SK-N-SH (cell line): ENCODE measurements at regions not wholly inside any gene's neighbourhood (a gene's known extent, or its start where the extent isn't known, plus 50 kb on each side); places are given as distances from the start of the nearest gene placed in this dataset.

Experiments used
- CTCF ChIA-PET: fragments of 300-600, 350-600 bp; formaldehyde crosslinking; extraction: SDS; loops from one replicate; lab custom pipeline; 2021; lab: Yijun Ruan, JAX
- POLR2A ChIA-PET: fragments of 350-600 bp; sonication (Branson Sonifier 250); formaldehyde crosslinking; extraction: SDS; loops from one replicate; lab custom pipeline; 2020; ENCODE audit warnings: antibody characterized with exemption, inconsistent platforms; lab: Yijun Ruan, JAX
- DNase-seq: peaks from one replicate; pipeline ENCODE4 v3.0.0; 2012
- H2AFZ ChIP-seq: fragments of 200-600 bp; sonication (generic); 2 replicates; pipeline ENCODE4 v1.8.1; 2016; ENCODE audit warnings: antibody characterized with exemption, mild to moderate bottlenecking, low read depth
- H3F3A ChIP-seq: fragments of 200-600 bp; sonication (generic); replicated peaks from 2 replicates; pipeline ENCODE3; 2016; ENCODE audit warnings: antibody characterized with exemption, mild to moderate bottlenecking; ENCODE audit not compliant: insufficient read depth
- H3K27ac ChIP-seq, 2 experiments: fragments of 200-500 bp in 1 of 2; fragments of 200-600 bp in 1 of 2; sonication (Bioruptor generic) in 1 of 2; sonication (generic), shearing (Covaris generic) in 1 of 2; 2 replicates each; pipeline versions ENCODE4 v1.5.1 to v1.6.1; 2014 to 2016; ENCODE audit warnings: low read depth in 2 of 2, inconsistent platforms in 1 of 2, low read length in 1 of 2, mild to moderate bottlenecking in 1 of 2, mixed read lengths in 1 of 2
- H3K27me3 ChIP-seq: fragments of 200-600 bp; sonication (generic), shearing (Covaris generic); 2 replicates; pipeline ENCODE4 v1.6.1; 2016; ENCODE audit warnings: mixed run types; ENCODE audit not compliant: insufficient read depth
- H3K36me3 ChIP-seq, 2 experiments: fragments of 200-500 bp in 1 of 2; fragments of 200-600 bp in 1 of 2; sonication (Bioruptor generic) in 1 of 2; sonication (generic) in 1 of 2; replicated peaks in 1 of 2; 2 replicates each; pipeline versions ENCODE3 to v1.5.1; 2014 to 2016; ENCODE audit warnings: low read length in 1 of 2, mild to moderate bottlenecking in 1 of 2; ENCODE audit not compliant: insufficient read depth in 2 of 2, control insufficient read depth in 1 of 2
- H3K4me1 ChIP-seq, 2 experiments: fragments of 200-500 bp in 1 of 2; fragments of 200-600 bp in 1 of 2; sonication (Bioruptor generic) in 1 of 2; sonication (generic), shearing (Covaris generic) in 1 of 2; 2 replicates each; pipeline versions ENCODE4 v1.5.1 to v1.6.1; 2014 to 2016; ENCODE audit warnings: low read depth in 1 of 2, low read length in 1 of 2, mixed run types in 1 of 2; ENCODE audit not compliant: insufficient read depth in 2 of 2, control insufficient read depth in 1 of 2
- H3K4me2 ChIP-seq: fragments of 200-600 bp; sonication (generic), shearing (Covaris generic); 2 replicates; pipeline ENCODE4 v1.6.1; 2017; ENCODE audit warnings: mixed run types
- H3K4me3 ChIP-seq, 2 experiments: fragments of 200-500 bp in 1 of 2; fragments of 200-600 bp in 1 of 2; sonication (Bioruptor generic) in 1 of 2; sonication (generic), shearing (Covaris generic) in 1 of 2; 2 replicates each; pipeline versions ENCODE4 v1.5.1 to v1.8.1; 2014 to 2016; ENCODE audit warnings: low read depth in 2 of 2, inconsistent platforms in 1 of 2, low read length in 1 of 2, mild to moderate bottlenecking in 1 of 2, mixed read lengths in 1 of 2, moderate library complexity in 1 of 2
- H3K79me2 ChIP-seq: fragments of 200-600 bp; sonication (generic); 2 replicates; pipeline ENCODE4 v1.8.1; 2017; ENCODE audit warnings: mild to moderate bottlenecking; ENCODE audit not compliant: insufficient read depth
- H3K9ac ChIP-seq: fragments of 200-600 bp; sonication (generic); 2 replicates; pipeline ENCODE4 v1.6.1; 2017; ENCODE audit warnings: mixed run types
- H3K9me2 ChIP-seq: fragments of 200-600 bp; sonication (generic); 2 replicates; pipeline ENCODE4 v1.6.1; 2017; ENCODE audit warnings: mixed run types
- H3K9me3 ChIP-seq: fragments of 200-600 bp; sonication (generic); 2 replicates; pipeline ENCODE4 v1.6.1; 2017; ENCODE audit warnings: mixed run types, mild to moderate bottlenecking, moderate library complexity
- H4K20me1 ChIP-seq: fragments of 200-600 bp; sonication (generic); 2 replicates; pipeline ENCODE4 v1.6.1; 2017; ENCODE audit warnings: mild to moderate bottlenecking, mixed run types; ENCODE audit not compliant: insufficient read depth
- CHD2 ChIP-seq: fragments of 150-350 bp; IDR thresholded peaks from 2 replicates; pipeline ENCODE4 v1.6.1; 2018; ENCODE audit warnings: low read length; ENCODE audit not compliant: partially characterized antibody
- ELF1 ChIP-seq: IDR thresholded peaks from 2 replicates; pipeline ENCODE4 v1.4.0; 2012
- EP300 ChIP-seq, 2 experiments: IDR thresholded peaks; 2 replicates each; pipeline versions ENCODE4 v1.4.0 to v1.6.1; 2012; ENCODE audit warnings: borderline replicate concordance in 1 of 2, low read depth in 1 of 2, low read length in 1 of 2
- EZH2phosphoT487 ChIP-seq: fragments of 200-600 bp; sonication (generic); IDR thresholded peaks from 2 replicates; pipeline ENCODE4 v1.6.1; 2017; ENCODE audit warnings: low read depth, mixed run types, mild to moderate bottlenecking, antibody characterized with exemption, moderate library complexity, borderline replicate concordance
- FOSL2 ChIP-seq: IDR thresholded peaks from 2 replicates; pipeline ENCODE4 v1.4.0; 2012; ENCODE audit warnings: low read depth, mild to moderate bottlenecking, moderate library complexity, borderline replicate concordance
- GABPA ChIP-seq: IDR thresholded peaks from 2 replicates; pipeline ENCODE4 v1.4.0; 2012; ENCODE audit warnings: low read depth, mild to moderate bottlenecking
- GATA2 ChIP-seq: sonication (generic); formaldehyde crosslinking; IDR thresholded peaks from 2 replicates; pipeline ENCODE4 v1.5.0; 2020; ENCODE audit warnings: mild to moderate bottlenecking, missing genetic modification reagents
- NFIC ChIP-seq: IDR thresholded peaks from 2 replicates; pipeline ENCODE4 v1.4.0; 2012; ENCODE audit warnings: borderline replicate concordance
- RAD21 ChIP-seq: IDR thresholded peaks from 2 replicates; pipeline ENCODE4 v1.6.1; 2012; ENCODE audit warnings: mild to moderate bottlenecking, low read length
- RFX5 ChIP-seq: IDR thresholded peaks from 2 replicates; pipeline ENCODE4 v1.6.1; 2012; ENCODE audit warnings: mild to moderate bottlenecking, improper control_type of control experiment, low read length
- RXRA ChIP-seq: IDR thresholded peaks from 2 replicates; pipeline ENCODE4 v1.4.0; 2012; ENCODE audit warnings: low read depth, mild to moderate bottlenecking, borderline replicate concordance
- SMC3 ChIP-seq: IDR thresholded peaks from 2 replicates; pipeline ENCODE4 v1.6.1; 2012; ENCODE audit warnings: low read depth, low read length, improper control_type of control experiment
- TAF1 ChIP-seq: IDR thresholded peaks from 2 replicates; pipeline ENCODE4 v1.6.1; 2012; ENCODE audit warnings: low read depth, mild to moderate bottlenecking, low read length, moderate library complexity, borderline replicate concordance
- WGBS: methylation state at CpG from one replicate; pipeline ENCODE4 v1.1.6; 2017; ENCODE audit warnings: low lambda C conversion rate; 5-methylcytosine and 5-hydroxymethylcytosine counted together
- TF ChIP-seq, protein P1 (sequence below): IDR thresholded peaks from 2 replicates; pipeline ENCODE4 v1.4.0; 2012; ENCODE audit warnings: low read depth, borderline replicate concordance
- TF ChIP-seq, protein P2 (sequence below): IDR thresholded peaks from 2 replicates; pipeline ENCODE4 v1.4.0; 2012; ENCODE audit warnings: low read depth, borderline replicate concordance
- TF ChIP-seq, protein P3 (sequence below): IDR thresholded peaks from 2 replicates; pipeline ENCODE4 v1.6.1; 2012; ENCODE audit warnings: mild to moderate bottlenecking, low read depth, low read length, moderate library complexity
- TF ChIP-seq, protein P4 (sequence below): fragments of 150-350 bp; IDR thresholded peaks from 2 replicates; pipeline ENCODE4 v1.6.1; 2016; ENCODE audit warnings: mild to moderate bottlenecking, low read depth, low read length
- TF ChIP-seq, protein P5 (sequence below): fragments of 200-600 bp; sonication (generic); IDR thresholded peaks from 2 replicates; pipeline ENCODE4 v1.6.1; 2017; ENCODE audit warnings: antibody characterized with exemption, mild to moderate bottlenecking, moderate library complexity
- TF ChIP-seq, protein P6 (sequence below): fragments of 150-350 bp; IDR thresholded peaks from 2 replicates; pipeline ENCODE4 v1.6.1; 2017; ENCODE audit warnings: antibody characterized with exemption, low read length, low read depth, borderline replicate concordance

DNA sequence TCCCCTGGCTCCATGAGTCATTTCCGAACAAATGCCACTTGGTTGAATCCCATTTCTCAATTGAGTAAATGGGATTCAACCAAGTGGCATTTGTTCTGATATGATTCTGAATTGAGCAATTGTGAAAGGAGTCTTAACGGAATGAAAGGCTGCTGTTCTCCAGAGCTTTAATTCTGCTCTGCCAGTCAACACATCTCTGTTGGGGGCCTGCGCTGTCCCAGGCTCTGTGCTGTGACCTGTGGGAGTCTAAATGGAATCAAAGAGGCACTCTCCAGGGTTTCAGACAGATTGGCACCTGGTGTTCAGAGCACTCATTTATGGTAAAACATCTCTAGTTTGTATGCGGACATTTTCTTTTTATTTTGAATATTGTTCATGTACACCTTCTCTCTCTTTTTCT is 126.2 kb downstream of the WSCD1 start:
- no peaks in the 10 kb centered on the region for H3K36me3 ChIP-seq
- H3K79me2 ChIP-seq = no peaks in the 10 kb centered on the region
- WGBS = 39% methylated on average over 4 of the region's 4 CpGs
- H3K4me2 ChIP-seq = no peak overlapping the region
- ChIA-PET POLR2A (no interaction called here), CTCF (no interaction called here)
- H3K4me3 ChIP-seq = no peak overlapping the region
- H3K9ac ChIP-seq = no peak overlapping the region
- H4K20me1 ChIP-seq = no peaks in the 10 kb centered on the region
- TF ChIP-seq, protein P1, sequence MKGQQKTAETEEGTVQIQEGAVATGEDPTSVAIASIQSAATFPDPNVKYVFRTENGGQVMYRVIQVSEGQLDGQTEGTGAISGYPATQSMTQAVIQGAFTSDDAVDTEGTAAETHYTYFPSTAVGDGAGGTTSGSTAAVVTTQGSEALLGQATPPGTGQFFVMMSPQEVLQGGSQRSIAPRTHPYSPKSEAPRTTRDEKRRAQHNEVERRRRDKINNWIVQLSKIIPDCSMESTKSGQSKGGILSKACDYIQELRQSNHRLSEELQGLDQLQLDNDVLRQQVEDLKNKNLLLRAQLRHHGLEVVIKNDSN = no peak
- no peak for TF ChIP-seq EZH2phosphoT487
- TF ChIP-seq, protein P2, sequence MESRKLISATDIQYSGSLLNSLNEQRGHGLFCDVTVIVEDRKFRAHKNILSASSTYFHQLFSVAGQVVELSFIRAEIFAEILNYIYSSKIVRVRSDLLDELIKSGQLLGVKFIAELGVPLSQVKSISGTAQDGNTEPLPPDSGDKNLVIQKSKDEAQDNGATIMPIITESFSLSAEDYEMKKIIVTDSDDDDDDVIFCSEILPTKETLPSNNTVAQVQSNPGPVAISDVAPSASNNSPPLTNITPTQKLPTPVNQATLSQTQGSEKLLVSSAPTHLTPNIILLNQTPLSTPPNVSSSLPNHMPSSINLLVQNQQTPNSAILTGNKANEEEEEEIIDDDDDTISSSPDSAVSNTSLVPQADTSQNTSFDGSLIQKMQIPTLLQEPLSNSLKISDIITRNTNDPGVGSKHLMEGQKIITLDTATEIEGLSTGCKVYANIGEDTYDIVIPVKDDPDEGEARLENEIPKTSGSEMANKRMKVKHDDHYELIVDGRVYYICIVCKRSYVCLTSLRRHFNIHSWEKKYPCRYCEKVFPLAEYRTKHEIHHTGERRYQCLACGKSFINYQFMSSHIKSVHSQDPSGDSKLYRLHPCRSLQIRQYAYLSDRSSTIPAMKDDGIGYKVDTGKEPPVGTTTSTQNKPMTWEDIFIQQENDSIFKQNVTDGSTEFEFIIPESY = no peak
- TF ChIP-seq ELF1 = no peak
- TF ChIP-seq GATA2 (CRISPR knock-in tag) = no peak
- no peak for TF ChIP-seq GABPA
- TF ChIP-seq, protein P3, sequence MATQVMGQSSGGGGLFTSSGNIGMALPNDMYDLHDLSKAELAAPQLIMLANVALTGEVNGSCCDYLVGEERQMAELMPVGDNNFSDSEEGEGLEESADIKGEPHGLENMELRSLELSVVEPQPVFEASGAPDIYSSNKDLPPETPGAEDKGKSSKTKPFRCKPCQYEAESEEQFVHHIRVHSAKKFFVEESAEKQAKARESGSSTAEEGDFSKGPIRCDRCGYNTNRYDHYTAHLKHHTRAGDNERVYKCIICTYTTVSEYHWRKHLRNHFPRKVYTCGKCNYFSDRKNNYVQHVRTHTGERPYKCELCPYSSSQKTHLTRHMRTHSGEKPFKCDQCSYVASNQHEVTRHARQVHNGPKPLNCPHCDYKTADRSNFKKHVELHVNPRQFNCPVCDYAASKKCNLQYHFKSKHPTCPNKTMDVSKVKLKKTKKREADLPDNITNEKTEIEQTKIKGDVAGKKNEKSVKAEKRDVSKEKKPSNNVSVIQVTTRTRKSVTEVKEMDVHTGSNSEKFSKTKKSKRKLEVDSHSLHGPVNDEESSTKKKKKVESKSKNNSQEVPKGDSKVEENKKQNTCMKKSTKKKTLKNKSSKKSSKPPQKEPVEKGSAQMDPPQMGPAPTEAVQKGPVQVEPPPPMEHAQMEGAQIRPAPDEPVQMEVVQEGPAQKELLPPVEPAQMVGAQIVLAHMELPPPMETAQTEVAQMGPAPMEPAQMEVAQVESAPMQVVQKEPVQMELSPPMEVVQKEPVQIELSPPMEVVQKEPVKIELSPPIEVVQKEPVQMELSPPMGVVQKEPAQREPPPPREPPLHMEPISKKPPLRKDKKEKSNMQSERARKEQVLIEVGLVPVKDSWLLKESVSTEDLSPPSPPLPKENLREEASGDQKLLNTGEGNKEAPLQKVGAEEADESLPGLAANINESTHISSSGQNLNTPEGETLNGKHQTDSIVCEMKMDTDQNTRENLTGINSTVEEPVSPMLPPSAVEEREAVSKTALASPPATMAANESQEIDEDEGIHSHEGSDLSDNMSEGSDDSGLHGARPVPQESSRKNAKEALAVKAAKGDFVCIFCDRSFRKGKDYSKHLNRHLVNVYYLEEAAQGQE = no peak
- no peak for TF ChIP-seq TAF1
- TF ChIP-seq FOSL2 = no peak
- TF ChIP-seq, protein P4, sequence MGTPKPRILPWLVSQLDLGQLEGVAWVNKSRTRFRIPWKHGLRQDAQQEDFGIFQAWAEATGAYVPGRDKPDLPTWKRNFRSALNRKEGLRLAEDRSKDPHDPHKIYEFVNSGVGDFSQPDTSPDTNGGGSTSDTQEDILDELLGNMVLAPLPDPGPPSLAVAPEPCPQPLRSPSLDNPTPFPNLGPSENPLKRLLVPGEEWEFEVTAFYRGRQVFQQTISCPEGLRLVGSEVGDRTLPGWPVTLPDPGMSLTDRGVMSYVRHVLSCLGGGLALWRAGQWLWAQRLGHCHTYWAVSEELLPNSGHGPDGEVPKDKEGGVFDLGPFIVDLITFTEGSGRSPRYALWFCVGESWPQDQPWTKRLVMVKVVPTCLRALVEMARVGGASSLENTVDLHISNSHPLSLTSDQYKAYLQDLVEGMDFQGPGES = no peak
- no peak for TF ChIP-seq RAD21
- no peak for TF ChIP-seq RFX5
- no peak for TF ChIP-seq RXRA
- no peak for TF ChIP-seq SMC3
- TF ChIP-seq, protein P5, sequence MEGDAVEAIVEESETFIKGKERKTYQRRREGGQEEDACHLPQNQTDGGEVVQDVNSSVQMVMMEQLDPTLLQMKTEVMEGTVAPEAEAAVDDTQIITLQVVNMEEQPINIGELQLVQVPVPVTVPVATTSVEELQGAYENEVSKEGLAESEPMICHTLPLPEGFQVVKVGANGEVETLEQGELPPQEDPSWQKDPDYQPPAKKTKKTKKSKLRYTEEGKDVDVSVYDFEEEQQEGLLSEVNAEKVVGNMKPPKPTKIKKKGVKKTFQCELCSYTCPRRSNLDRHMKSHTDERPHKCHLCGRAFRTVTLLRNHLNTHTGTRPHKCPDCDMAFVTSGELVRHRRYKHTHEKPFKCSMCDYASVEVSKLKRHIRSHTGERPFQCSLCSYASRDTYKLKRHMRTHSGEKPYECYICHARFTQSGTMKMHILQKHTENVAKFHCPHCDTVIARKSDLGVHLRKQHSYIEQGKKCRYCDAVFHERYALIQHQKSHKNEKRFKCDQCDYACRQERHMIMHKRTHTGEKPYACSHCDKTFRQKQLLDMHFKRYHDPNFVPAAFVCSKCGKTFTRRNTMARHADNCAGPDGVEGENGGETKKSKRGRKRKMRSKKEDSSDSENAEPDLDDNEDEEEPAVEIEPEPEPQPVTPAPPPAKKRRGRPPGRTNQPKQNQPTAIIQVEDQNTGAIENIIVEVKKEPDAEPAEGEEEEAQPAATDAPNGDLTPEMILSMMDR = no peak
- TF ChIP-seq CHD2 = no peak
- TF ChIP-seq NFIC = no peak
- TF ChIP-seq EP300 (IDR thresholded peaks at IDR 0.05; ENCODE audit: borderline replicate concordance in 1 of 2, low read depth in 1 of 2, low read length in 1 of 2) = no peak
- TF ChIP-seq, protein P6, sequence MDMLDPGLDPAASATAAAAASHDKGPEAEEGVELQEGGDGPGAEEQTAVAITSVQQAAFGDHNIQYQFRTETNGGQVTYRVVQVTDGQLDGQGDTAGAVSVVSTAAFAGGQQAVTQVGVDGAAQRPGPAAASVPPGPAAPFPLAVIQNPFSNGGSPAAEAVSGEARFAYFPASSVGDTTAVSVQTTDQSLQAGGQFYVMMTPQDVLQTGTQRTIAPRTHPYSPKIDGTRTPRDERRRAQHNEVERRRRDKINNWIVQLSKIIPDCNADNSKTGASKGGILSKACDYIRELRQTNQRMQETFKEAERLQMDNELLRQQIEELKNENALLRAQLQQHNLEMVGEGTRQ = no peak
- no peak overlapping the region for H3K27ac ChIP-seq
- no peaks in the 10 kb centered on the region for H3K9me3 ChIP-seq
- no peaks in the 10 kb centered on the region for H3F3A ChIP-seq
- H3K9me2 ChIP-seq = no peaks in the 10 kb centered on the region
- no peaks in the 10 kb centered on the region for H3K4me1 ChIP-seq
- no peak overlapping the region for H2AFZ ChIP-seq
- no peak for DNase-seq
- H3K27me3 ChIP-seq = peaks cover 18% of the 10 kb centered on the region; the same call in 1 of the 2 replicates
